HepG2 (cell line): ENCODE measurements at regions not wholly inside any gene's neighbourhood (a gene's known extent, or its start where the extent isn't known, plus 50 kb on each side); places are given as distances from the start of the nearest gene placed in this dataset.

Source experiments
- ATAD3A ChIP-seq: sonication (generic); formaldehyde crosslinking; IDR thresholded peaks from 2 replicates; pipeline ENCODE4 v1.4.0; 2020; ENCODE audit warnings: missing genetic modification reagents
- EHMT2 ChIP-seq: fragments of 200-600 bp; sonication (generic); IDR thresholded peaks from 2 replicates; pipeline ENCODE4 v1.7.0; 2017; ENCODE audit warnings: antibody characterized with exemption, low read depth, low read length, borderline replicate concordance
- FOXC1 ChIP-seq: sonication (generic); formaldehyde crosslinking; IDR thresholded peaks from 2 replicates; pipeline ENCODE4 v1.8.0; 2022; ENCODE audit warnings: mild to moderate bottlenecking, missing genetic modification reagents, borderline replicate concordance
- HDAC2 ChIP-seq: sonication (generic); formaldehyde crosslinking; IDR thresholded peaks from 2 replicates; pipeline ENCODE4 v1.4.0; 2020; ENCODE audit warnings: missing genetic modification reagents
- HDAC6 ChIP-seq: fragments of 200-600 bp; sonication (generic); IDR thresholded peaks from 2 replicates; pipeline ENCODE4 v1.7.0; 2017; ENCODE audit warnings: mild to moderate bottlenecking, antibody characterized with exemption, low read length, low read depth
- IKZF4 ChIP-seq: sonication (generic); formaldehyde crosslinking; IDR thresholded peaks from 2 replicates; pipeline ENCODE4 v1.5.1; 2020; ENCODE audit warnings: borderline replicate concordance, mild to moderate bottlenecking, low read depth, missing genetic modification reagents; ENCODE audit errors: not compliant biosample characterization
- KLF9 ChIP-seq: IDR thresholded peaks from 2 replicates; pipeline ENCODE4 v1.6.1; 2016; ENCODE audit warnings: low read depth
- MATR3 ChIP-seq: sonication (generic); formaldehyde crosslinking; IDR thresholded peaks from 2 replicates; pipeline ENCODE4 v1.4.0; 2020; ENCODE audit warnings: missing genetic modification reagents
- NCOR1 ChIP-seq: fragments of 200-600 bp; sonication (generic); IDR thresholded peaks from 2 replicates; pipeline ENCODE4 v1.7.0; 2017; ENCODE audit warnings: antibody characterized with exemption, low read length, borderline replicate concordance
- NFYC ChIP-seq: IDR thresholded peaks from 2 replicates; pipeline ENCODE4 v1.6.1; 2016; ENCODE audit warnings: missing genetic modification reagents, missing compliant biosample characterization
- PAXIP1 ChIP-seq: sonication (generic); formaldehyde crosslinking; conservative IDR thresholded peaks from 2 replicates; pipeline ENCODE4 v1.4.0; 2020; ENCODE audit warnings: mild to moderate bottlenecking, missing genetic modification reagents, moderate library complexity
- RAD21 ChIP-seq: fragments of 450-650 bp; formaldehyde crosslinking; IDR thresholded peaks from 2 replicates; pipeline ENCODE4 v1.5.0; 2020; ENCODE audit warnings: mild to moderate bottlenecking
- ZFP1 ChIP-seq: IDR thresholded peaks from 2 replicates; pipeline ENCODE4 v1.6.1; 2016
- ZNF451 ChIP-seq: sonication (generic); formaldehyde crosslinking; IDR thresholded peaks from 2 replicates; pipeline ENCODE4 v1.5.0; 2020; ENCODE audit warnings: mild to moderate bottlenecking, missing genetic modification reagents
- ZNF674 ChIP-seq: sonication (generic); formaldehyde crosslinking; IDR thresholded peaks from 2 replicates; pipeline ENCODE4 v1.5.0; 2020; ENCODE audit warnings: low read depth, mild to moderate bottlenecking, missing genetic modification reagents
- ZNF781 ChIP-seq: sonication (generic); formaldehyde crosslinking; IDR thresholded peaks from 2 replicates; pipeline ENCODE4 v1.5.1; 2020; ENCODE audit warnings: borderline replicate concordance, mild to moderate bottlenecking, missing genetic modification reagents; ENCODE audit errors: not compliant biosample characterization
- ZSCAN31 ChIP-seq: sonication (generic); formaldehyde crosslinking; IDR thresholded peaks from 2 replicates; pipeline ENCODE4 v1.5.0; 2020; ENCODE audit warnings: low read depth, mild to moderate bottlenecking, missing genetic modification reagents
- TF ChIP-seq, protein P1 (sequence below): sonication (generic); formaldehyde crosslinking; conservative IDR thresholded peaks from 2 replicates; pipeline ENCODE4 v1.4.0; 2020; ENCODE audit warnings: missing genetic modification reagents
- TF ChIP-seq, protein P2 (sequence below): sonication (generic); formaldehyde crosslinking; IDR thresholded peaks from 2 replicates; pipeline ENCODE4 v1.5.0; 2020; ENCODE audit warnings: mild to moderate bottlenecking, missing genetic modification reagents
- TF ChIP-seq, protein P3 (sequence below): sonication (generic); formaldehyde crosslinking; IDR thresholded peaks from 2 replicates; pipeline ENCODE4 v1.5.1; 2020; ENCODE audit warnings: mild to moderate bottlenecking, missing genetic modification reagents, moderate library complexity

GRCh38 chr13:33679658-33680012 is 138.3 kb upstream of the RFC3 start (continued):
- TF ChIP-seq ATAD3A (CRISPR knock-in tag) (no peak), IKZF4 (CRISPR knock-in tag) (no peak), MATR3 (no peak), FOXC1 (no peak), ZSCAN31 (CRISPR knock-in tag) (no peak), HDAC2 (CRISPR knock-in tag) (no peak), EHMT2 (no peak), ZFP1 (CRISPR knock-in tag) (no peak), PAXIP1 (no peak; the same call in 1 of the 2 replicates), ZNF781 (CRISPR knock-in tag) (no peak), NCOR1 (no peak), ZNF674 (CRISPR knock-in tag) (no peak), KLF9 (CRISPR knock-in tag) (0 out of 2 replicates have a peak, but pooled peaks have one; percentile 10), HDAC6 (no peak), RAD21 (CRISPR knock-in tag) (peak; percentile 9; the same call in 1 of the 2 replicates), NFYC (no peak), ZNF451 (CRISPR knock-in tag) (no peak)
- TF ChIP-seq, protein P1, sequence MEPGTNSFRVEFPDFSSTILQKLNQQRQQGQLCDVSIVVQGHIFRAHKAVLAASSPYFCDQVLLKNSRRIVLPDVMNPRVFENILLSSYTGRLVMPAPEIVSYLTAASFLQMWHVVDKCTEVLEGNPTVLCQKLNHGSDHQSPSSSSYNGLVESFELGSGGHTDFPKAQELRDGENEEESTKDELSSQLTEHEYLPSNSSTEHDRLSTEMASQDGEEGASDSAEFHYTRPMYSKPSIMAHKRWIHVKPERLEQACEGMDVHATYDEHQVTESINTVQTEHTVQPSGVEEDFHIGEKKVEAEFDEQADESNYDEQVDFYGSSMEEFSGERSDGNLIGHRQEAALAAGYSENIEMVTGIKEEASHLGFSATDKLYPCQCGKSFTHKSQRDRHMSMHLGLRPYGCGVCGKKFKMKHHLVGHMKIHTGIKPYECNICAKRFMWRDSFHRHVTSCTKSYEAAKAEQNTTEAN (CRISPR knock-in tag) = no peak; the same call in 1 of the 2 replicates
- TF ChIP-seq, protein P2, sequence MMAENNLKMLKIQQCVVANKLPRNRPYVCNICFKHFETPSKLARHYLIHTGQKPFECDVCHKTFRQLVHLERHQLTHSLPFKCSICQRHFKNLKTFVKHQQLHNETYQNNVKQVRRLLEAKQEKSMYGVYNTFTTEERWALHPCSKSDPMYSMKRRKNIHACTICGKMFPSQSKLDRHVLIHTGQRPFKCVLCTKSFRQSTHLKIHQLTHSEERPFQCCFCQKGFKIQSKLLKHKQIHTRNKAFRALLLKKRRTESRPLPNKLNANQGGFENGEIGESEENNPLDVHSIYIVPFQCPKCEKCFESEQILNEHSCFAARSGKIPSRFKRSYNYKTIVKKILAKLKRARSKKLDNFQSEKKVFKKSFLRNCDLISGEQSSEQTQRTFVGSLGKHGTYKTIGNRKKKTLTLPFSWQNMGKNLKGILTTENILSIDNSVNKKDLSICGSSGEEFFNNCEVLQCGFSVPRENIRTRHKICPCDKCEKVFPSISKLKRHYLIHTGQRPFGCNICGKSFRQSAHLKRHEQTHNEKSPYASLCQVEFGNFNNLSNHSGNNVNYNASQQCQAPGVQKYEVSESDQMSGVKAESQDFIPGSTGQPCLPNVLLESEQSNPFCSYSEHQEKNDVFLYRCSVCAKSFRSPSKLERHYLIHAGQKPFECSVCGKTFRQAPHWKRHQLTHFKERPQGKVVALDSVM (CRISPR knock-in tag) = no peak
- TF ChIP-seq, protein P3, sequence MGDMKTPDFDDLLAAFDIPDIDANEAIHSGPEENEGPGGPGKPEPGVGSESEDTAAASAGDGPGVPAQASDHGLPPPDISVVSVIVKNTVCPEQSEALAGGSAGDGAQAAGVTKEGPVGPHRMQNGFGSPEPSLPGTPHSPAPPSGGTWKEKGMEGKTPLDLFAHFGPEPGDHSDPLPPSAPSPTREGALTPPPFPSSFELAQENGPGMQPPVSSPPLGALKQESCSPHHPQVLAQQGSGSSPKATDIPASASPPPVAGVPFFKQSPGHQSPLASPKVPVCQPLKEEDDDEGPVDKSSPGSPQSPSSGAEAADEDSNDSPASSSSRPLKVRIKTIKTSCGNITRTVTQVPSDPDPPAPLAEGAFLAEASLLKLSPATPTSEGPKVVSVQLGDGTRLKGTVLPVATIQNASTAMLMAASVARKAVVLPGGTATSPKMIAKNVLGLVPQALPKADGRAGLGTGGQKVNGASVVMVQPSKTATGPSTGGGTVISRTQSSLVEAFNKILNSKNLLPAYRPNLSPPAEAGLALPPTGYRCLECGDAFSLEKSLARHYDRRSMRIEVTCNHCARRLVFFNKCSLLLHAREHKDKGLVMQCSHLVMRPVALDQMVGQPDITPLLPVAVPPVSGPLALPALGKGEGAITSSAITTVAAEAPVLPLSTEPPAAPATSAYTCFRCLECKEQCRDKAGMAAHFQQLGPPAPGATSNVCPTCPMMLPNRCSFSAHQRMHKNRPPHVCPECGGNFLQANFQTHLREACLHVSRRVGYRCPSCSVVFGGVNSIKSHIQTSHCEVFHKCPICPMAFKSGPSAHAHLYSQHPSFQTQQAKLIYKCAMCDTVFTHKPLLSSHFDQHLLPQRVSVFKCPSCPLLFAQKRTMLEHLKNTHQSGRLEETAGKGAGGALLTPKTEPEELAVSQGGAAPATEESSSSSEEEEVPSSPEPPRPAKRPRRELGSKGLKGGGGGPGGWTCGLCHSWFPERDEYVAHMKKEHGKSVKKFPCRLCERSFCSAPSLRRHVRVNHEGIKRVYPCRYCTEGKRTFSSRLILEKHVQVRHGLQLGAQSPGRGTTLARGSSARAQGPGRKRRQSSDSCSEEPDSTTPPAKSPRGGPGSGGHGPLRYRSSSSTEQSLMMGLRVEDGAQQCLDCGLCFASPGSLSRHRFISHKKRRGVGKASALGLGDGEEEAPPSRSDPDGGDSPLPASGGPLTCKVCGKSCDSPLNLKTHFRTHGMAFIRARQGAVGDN (CRISPR knock-in tag) = 0 out of 2 replicates have a peak, but pooled peaks have one; percentile 1
